ENCODE measurements at regions not wholly inside any gene's neighbourhood (a gene's known extent, or its start where the extent isn't known, plus 50 kb on each side); places are given as distances from the start of the nearest gene placed in this dataset.

GRCh38 chr6:163816441-163816840 is 401.9 kb downstream of the QKI start:
- no peak for TF ChIP-seq CTCF (conservative IDR thresholded peaks at IDR 0.05; ENCODE audit: low read depth, low read length)
- Histone ChIP-seq H2AFZ (ENCODE audit: low read depth) (no peak overlapping the region), H3K27me3 (ENCODE audit: insufficient read depth, low read depth) (no peaks in the 10 kb centered on the region), H3K36me3 (ENCODE audit: insufficient read depth) (no peaks in the 10 kb centered on the region), H3K9ac (no peak overlapping the region), H3K4me1 (ENCODE audit: low read depth, poor library complexity, severe bottlenecking) (no peaks in the 10 kb centered on the region), H4K20me1 (ENCODE audit: insufficient read depth) (no peaks in the 10 kb centered on the region), H3K4me2 (no peak overlapping the region), H3K4me3 (IDR thresholded peaks at IDR 0.05; ENCODE audit: insufficient read depth, low read depth, low read length) (no peak overlapping the region), H3K27ac (no peak overlapping the region), H3K79me2 (ENCODE audit: insufficient read depth, low read depth) (no peaks in the 10 kb centered on the region)

GRCh38 chr6:163815796-163816195 is 401.3 kb downstream of the QKI start:
- Histone ChIP-seq H3K4me2 (no peak overlapping the region), H3K27ac (no peak overlapping the region), H3K36me3 (ENCODE audit: insufficient read depth) (no peaks in the 10 kb centered on the region), H3K27me3 (ENCODE audit: insufficient read depth, low read depth) (no peaks in the 10 kb centered on the region), H4K20me1 (ENCODE audit: insufficient read depth) (no peaks in the 10 kb centered on the region), H3K4me3 (IDR thresholded peaks at IDR 0.05; ENCODE audit: insufficient read depth, low read depth, low read length) (no peak overlapping the region), H3K4me1 (ENCODE audit: low read depth, poor library complexity, severe bottlenecking) (no peaks in the 10 kb centered on the region), H3K79me2 (ENCODE audit: insufficient read depth, low read depth) (no peaks in the 10 kb centered on the region), H2AFZ (ENCODE audit: low read depth) (no peak overlapping the region), H3K9ac (no peak overlapping the region)
- no peak for TF ChIP-seq CTCF (conservative IDR thresholded peaks at IDR 0.05; ENCODE audit: low read depth, low read length)

- no peak overlapping the region for H3K27ac ChIP-seq
- no peaks in the 10 kb centered on the region for H3K79me2 ChIP-seq (ENCODE audit: insufficient read depth, low read depth)
- no peaks in the 10 kb centered on the region for H3K36me3 ChIP-seq (ENCODE audit: insufficient read depth)
- H3K27me3 ChIP-seq (ENCODE audit: insufficient read depth, low read depth): no peaks in the 10 kb centered on the region
- no peak overlapping the region for H3K9ac ChIP-seq
- no peak overlapping the region for H2AFZ ChIP-seq (ENCODE audit: low read depth)
- H3K4me3 ChIP-seq (IDR thresholded peaks at IDR 0.05; ENCODE audit: insufficient read depth, low read depth, low read length): no peak overlapping the region
- TF ChIP-seq CTCF (conservative IDR thresholded peaks at IDR 0.05; ENCODE audit: low read depth, low read length): no peak
- no peaks in the 10 kb centered on the region for H4K20me1 ChIP-seq (ENCODE audit: insufficient read depth)
- no peak overlapping the region for H3K4me2 ChIP-seq
- H3K4me1 ChIP-seq (ENCODE audit: low read depth, poor library complexity, severe bottlenecking): no peaks in the 10 kb centered on the region
Observed at GRCh38 chr6:163814494-163815364, 400.2 kb downstream of the QKI start.

GRCh38 chr6:163813979-163814493 is 399.5 kb downstream of the QKI start:
- no peak overlapping the region for H3K4me2 ChIP-seq
- H3K27ac ChIP-seq: no peak overlapping the region
- TF ChIP-seq CTCF (conservative IDR thresholded peaks at IDR 0.05; ENCODE audit: low read depth, low read length): no peak
- H3K4me3 ChIP-seq (IDR thresholded peaks at IDR 0.05; ENCODE audit: insufficient read depth, low read depth, low read length): no peak overlapping the region
- no peak overlapping the region for H3K9ac ChIP-seq
- no peaks in the 10 kb centered on the region for H3K4me1 ChIP-seq (ENCODE audit: low read depth, poor library complexity, severe bottlenecking)
- no peaks in the 10 kb centered on the region for H4K20me1 ChIP-seq (ENCODE audit: insufficient read depth)
- no peaks in the 10 kb centered on the region for H3K79me2 ChIP-seq (ENCODE audit: insufficient read depth, low read depth)
- no peaks in the 10 kb centered on the region for H3K27me3 ChIP-seq (ENCODE audit: insufficient read depth, low read depth)
- no peaks in the 10 kb centered on the region for H3K36me3 ChIP-seq (ENCODE audit: insufficient read depth)
- no peak overlapping the region for H2AFZ ChIP-seq (ENCODE audit: low read depth)
